Ascending aorta (tissue), 2 donors: ENCODE measurements at regions not wholly inside any gene's neighbourhood (a gene's known extent, or its start where the extent isn't known, plus 50 kb on each side); places are given as distances from the start of the nearest gene placed in this dataset.

Source experiments
- DNase-seq, 2 donors: peaks; one replicate each; pipeline ENCODE4 v3.0.0-alpha.2; 2019; ENCODE audit warnings: low spot score in 2 of 2
- H3K27ac ChIP-seq, 2 donors: fragments of 200-600 bp; sonication (generic); one replicate each; pipeline ENCODE4 v1.5.1; 2016 to 2017; ENCODE audit warnings: mild to moderate bottlenecking in 1 of 2
- H3K27me3 ChIP-seq: fragments of 200-600 bp; sonication (generic); one replicate; pipeline ENCODE4 v1.5.1; 2017
- H3K36me3 ChIP-seq, 2 donors: fragments of 200-600 bp; sonication (generic); one replicate each; pipeline ENCODE4 v1.5.1; 2016
- H3K4me1 ChIP-seq, 2 donors: fragments of 200-600 bp; sonication (generic); one replicate each; pipeline ENCODE4 v1.5.1; 2016 to 2017; ENCODE audit warnings: mild to moderate bottlenecking in 1 of 2
- H3K4me3 ChIP-seq, 2 donors: fragments of 200-600 bp; sonication (generic); one replicate each; pipeline ENCODE4 v1.5.1; 2016 to 2017; ENCODE audit warnings: mild to moderate bottlenecking in 1 of 2
- H3K9me3 ChIP-seq, 2 donors: fragments of 200-600 bp; sonication (generic); one replicate each; pipeline ENCODE4 v1.5.1; 2016
- intact Hi-C: fragments of 100-400 bp; cut with DNase I; formaldehyde crosslinking; loops from one replicate; pipeline ENCODE4 v1.15.1; 2023
- TF ChIP-seq, protein P1 (sequence below), 3 experiments: fragments of 200-600 bp in 2 of 3; fragments of 450-650 bp in 1 of 3; sonication (generic) in 2 of 3; IDR thresholded peaks; one replicate each; pipeline ENCODE4 v1.5.1; 2016 to 2019; ENCODE audit warnings: antibody characterized with exemption in 3 of 3, mild to moderate bottlenecking in 1 of 3, moderate library complexity in 1 of 3

DNA sequence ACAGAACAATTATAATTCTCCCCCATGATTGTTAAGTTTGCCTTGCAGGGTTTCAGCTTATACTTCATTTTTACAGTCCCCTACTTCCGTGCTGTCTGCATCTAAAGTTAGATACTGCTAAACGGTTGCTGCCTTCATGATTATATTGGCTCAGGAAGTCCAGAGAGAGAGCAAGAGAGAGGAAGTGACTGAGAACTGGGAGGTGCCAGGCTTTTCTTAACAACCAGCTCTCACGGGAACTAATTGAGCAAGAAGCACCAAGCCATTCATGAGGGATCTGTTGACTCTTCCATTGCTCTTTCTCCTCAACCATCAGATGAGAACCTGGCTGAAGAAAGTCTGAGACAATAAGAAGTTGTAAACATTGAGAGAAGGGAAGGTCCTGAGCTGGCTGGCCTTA, 125.5 kb upstream of the SIX2 start:
- H3K4me1 ChIP-seq, result no peaks in the 10 kb centered on the region
- no peak overlapping the region for H3K27ac ChIP-seq
- no peak overlapping the region for H3K4me3 ChIP-seq
- H3K9me3 ChIP-seq, result no peaks in the 10 kb centered on the region
- no peaks in the 10 kb centered on the region for H3K27me3 ChIP-seq
- no peak for DNase-seq
- TF ChIP-seq, protein P1, sequence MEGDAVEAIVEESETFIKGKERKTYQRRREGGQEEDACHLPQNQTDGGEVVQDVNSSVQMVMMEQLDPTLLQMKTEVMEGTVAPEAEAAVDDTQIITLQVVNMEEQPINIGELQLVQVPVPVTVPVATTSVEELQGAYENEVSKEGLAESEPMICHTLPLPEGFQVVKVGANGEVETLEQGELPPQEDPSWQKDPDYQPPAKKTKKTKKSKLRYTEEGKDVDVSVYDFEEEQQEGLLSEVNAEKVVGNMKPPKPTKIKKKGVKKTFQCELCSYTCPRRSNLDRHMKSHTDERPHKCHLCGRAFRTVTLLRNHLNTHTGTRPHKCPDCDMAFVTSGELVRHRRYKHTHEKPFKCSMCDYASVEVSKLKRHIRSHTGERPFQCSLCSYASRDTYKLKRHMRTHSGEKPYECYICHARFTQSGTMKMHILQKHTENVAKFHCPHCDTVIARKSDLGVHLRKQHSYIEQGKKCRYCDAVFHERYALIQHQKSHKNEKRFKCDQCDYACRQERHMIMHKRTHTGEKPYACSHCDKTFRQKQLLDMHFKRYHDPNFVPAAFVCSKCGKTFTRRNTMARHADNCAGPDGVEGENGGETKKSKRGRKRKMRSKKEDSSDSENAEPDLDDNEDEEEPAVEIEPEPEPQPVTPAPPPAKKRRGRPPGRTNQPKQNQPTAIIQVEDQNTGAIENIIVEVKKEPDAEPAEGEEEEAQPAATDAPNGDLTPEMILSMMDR (IDR thresholded peaks at IDR 0.05), result no peak
- intact Hi-C loops, result no loop called here
- no peaks in the 10 kb centered on the region for H3K36me3 ChIP-seq

DNA sequence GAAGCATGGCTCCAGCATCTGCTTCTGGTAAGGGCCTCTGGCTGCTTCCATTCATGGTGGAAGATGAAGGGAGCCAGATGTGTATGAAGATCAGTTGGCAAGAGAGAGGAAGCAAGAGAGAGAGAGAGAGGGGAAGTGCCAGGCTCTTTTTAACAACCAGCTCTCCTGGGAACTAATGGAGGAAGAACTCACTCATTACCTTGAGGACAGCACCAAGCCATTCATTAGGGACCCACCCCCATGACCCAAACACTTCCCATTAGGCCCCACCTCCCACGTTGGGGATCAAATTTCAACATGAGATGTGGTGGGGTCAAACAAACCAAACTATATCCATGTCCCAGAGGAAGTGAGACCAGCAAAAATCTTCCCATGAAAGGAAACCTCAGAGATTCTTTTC, 124.8 kb upstream of the SIX2 start:
- Histone ChIP-seq H3K27me3 (no peaks in the 10 kb centered on the region), H3K4me3 (no peak overlapping the region), H3K27ac (no peak overlapping the region), H3K4me1 (no peaks in the 10 kb centered on the region), H3K36me3 (no peaks in the 10 kb centered on the region), H3K9me3 (no peaks in the 10 kb centered on the region)
- intact Hi-C loops, result no loop called here
- DNase-seq, result no peak
- TF ChIP-seq, protein P1 (IDR thresholded peaks at IDR 0.05), result no peak

DNA sequence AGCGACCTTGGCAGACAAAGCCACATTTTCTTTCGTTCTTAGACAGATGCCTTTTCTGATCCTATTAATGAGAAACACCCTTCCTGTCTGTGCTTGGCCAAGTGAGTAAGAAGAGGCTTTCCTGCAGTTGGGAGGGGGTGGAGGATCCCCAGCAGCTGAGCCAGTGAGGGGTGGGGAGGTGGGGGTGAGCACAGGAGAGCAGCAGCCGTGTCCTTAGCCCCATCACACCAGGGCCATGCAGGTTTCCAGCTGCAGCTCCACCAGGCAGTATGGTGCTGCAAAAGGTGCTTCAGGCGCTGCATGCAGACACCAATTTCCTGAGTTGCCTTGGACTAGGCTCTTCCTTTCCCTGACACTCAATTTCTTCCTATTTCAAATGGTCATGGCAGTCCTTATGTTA, 123.3 kb upstream of the SIX2 start:
- H3K4me1 ChIP-seq, result no peaks in the 10 kb centered on the region
- intact Hi-C loops, result no loop called here
- H3K36me3 ChIP-seq, result no peaks in the 10 kb centered on the region
- no peak overlapping the region for H3K27ac ChIP-seq
- no peak overlapping the region for H3K4me3 ChIP-seq
- TF ChIP-seq, protein P1 (IDR thresholded peaks at IDR 0.05), result no peak
- DNase-seq, result no peak
- H3K9me3 ChIP-seq, result no peaks in the 10 kb centered on the region
- H3K27me3 ChIP-seq, result no peaks in the 10 kb centered on the region

DNA sequence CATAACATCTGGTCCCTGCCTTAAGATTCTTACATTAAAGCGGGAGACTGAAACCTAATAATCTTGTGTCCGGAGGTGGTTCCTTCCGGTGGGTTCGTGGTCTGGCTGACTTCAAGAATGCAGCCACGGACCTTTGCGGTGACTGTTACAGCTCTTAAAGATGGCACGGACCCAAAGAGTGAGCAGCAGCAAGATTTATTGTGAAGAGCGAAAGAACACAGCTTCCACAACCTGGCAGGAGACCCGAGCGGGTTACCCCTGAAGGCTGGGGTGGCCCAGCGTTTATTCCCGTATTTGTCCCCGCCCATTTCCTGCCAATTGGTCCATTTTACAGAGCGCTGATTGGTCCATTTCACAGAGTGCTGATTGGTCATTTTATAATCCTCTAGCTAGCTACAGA, 122.3 kb upstream of the SIX2 start:
- intact Hi-C loops, result no loop called here
- H3K4me3 ChIP-seq, result no peak overlapping the region
- H3K36me3 ChIP-seq, result no peaks in the 10 kb centered on the region
- no peaks in the 10 kb centered on the region for H3K9me3 ChIP-seq
- H3K4me1 ChIP-seq, result no peaks in the 10 kb centered on the region
- H3K27me3 ChIP-seq, result no peaks in the 10 kb centered on the region
- DNase-seq, result no peak
- no peak overlapping the region for H3K27ac ChIP-seq
- TF ChIP-seq, protein P1 (IDR thresholded peaks at IDR 0.05), result no peak

DNA sequence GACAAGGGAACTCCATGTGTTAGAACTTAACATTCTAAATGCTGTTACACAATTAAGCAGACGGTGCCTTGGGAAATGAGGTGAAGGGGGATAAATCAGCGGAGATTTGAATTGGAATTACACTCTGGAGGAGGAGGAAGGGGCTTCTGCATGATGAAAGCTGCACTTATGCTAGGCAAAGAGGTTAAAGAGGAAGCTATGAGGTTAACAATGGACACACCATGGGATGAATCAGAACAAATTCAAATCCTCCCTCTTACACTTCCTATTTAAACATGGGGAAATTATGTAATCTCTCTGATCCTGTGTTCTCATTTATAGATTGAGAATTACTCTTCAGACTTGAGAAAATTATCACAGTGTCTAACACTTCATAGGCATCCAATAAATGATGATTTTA, 121.5 kb upstream of the SIX2 start:
- TF ChIP-seq, protein P1 (IDR thresholded peaks at IDR 0.05), result no peak
- intact Hi-C loops, result no loop called here

DNA sequence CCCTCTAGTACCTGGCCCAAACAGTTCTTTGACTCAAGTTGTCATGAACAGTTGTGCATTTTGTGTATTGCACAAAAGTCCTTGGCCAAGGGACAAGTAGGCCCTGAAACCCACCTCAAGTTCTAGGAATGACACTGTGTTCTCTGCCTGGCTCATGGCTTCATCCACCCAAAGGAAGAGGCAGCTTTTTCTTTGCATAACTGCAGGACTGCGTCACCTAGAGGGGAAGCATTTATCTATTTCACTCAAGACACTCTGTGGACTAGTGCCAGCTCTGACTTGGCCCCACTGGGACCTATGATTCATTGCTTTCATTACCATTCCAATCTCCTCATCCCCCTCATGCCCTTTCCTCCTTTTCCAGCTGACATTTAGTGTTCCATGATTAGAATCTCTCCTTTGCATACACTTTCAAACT, 119.3 kb upstream of the SIX2 start:
- H3K9me3 ChIP-seq, result no peaks in the 10 kb centered on the region
- peak in 1 of 2 donors; percentile 70 for DNase-seq
- no peak overlapping the region for H3K27ac ChIP-seq
- TF ChIP-seq, protein P1 (IDR thresholded peaks at IDR 0.05), result no peak
- no peaks in the 10 kb centered on the region for H3K4me1 ChIP-seq
- intact Hi-C loops, result no loop called here
- no peaks in the 10 kb centered on the region for H3K27me3 ChIP-seq
- no peak overlapping the region for H3K4me3 ChIP-seq
- no peaks in the 10 kb centered on the region for H3K36me3 ChIP-seq

More for the DNA sequence above, 121.5 kb upstream of the SIX2 start:
- DNase-seq, result no peak
- H3K9me3 ChIP-seq, result no peaks in the 10 kb centered on the region
- no peaks in the 10 kb centered on the region for H3K36me3 ChIP-seq
- H3K27me3 ChIP-seq, result no peaks in the 10 kb centered on the region
- no peak overlapping the region for H3K27ac ChIP-seq
- H3K4me1 ChIP-seq, result no peaks in the 10 kb centered on the region
- no peak overlapping the region for H3K4me3 ChIP-seq
